LNCaP clone FGC (cell line): ENCODE measurements at regions not wholly inside any gene's neighbourhood (a gene's known extent, or its start where the extent isn't known, plus 50 kb on each side); places are given as distances from the start of the nearest gene placed in this dataset.
A peak's percentile ranks its signal among the peaks of the same experiment; 100 is the strongest.

Source experiments
- DNase-seq: peaks from one replicate; pipeline ENCODE4 v3.0.0-alpha.2; 2011; ENCODE audit warnings: low read depth
- H3K4me3 ChIP-seq: 2 replicates; pipeline ENCODE4 v1.5.1; 2011; ENCODE audit warnings: mild to moderate bottlenecking, low read depth, low read length, control low read depth
- TF ChIP-seq, protein P1 (sequence below): IDR thresholded peaks from 2 replicates; pipeline ENCODE4 v1.5.1; 2012; ENCODE audit warnings: mild to moderate bottlenecking; ENCODE audit not compliant: control insufficient read depth, insufficient read depth; ENCODE audit errors: extremely low read depth

DNA sequence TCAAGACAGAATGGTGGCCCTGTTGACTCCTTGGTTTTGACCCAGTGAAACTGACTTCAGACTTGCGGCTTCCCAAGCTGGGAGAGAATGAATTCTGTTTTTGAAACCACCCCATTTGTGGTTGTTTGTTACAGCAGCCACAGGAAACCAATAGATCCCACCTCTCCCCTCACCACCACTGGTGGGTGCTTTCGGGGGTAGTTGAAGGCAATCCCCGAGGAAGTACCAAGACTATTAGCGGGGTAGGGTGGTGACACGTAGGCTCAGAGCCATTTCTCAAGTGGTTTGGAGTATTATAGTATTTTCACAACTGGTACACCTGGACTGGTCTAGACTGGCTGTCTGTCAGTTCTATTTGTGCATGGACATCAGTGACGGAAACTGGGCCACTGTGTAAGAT lies 189.1 kb upstream of the RBPJ start:
- TF ChIP-seq, protein P1, sequence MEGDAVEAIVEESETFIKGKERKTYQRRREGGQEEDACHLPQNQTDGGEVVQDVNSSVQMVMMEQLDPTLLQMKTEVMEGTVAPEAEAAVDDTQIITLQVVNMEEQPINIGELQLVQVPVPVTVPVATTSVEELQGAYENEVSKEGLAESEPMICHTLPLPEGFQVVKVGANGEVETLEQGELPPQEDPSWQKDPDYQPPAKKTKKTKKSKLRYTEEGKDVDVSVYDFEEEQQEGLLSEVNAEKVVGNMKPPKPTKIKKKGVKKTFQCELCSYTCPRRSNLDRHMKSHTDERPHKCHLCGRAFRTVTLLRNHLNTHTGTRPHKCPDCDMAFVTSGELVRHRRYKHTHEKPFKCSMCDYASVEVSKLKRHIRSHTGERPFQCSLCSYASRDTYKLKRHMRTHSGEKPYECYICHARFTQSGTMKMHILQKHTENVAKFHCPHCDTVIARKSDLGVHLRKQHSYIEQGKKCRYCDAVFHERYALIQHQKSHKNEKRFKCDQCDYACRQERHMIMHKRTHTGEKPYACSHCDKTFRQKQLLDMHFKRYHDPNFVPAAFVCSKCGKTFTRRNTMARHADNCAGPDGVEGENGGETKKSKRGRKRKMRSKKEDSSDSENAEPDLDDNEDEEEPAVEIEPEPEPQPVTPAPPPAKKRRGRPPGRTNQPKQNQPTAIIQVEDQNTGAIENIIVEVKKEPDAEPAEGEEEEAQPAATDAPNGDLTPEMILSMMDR = no peak
- DNase-seq = no peak
- no peak overlapping the region for H3K4me3 ChIP-seq

DNA sequence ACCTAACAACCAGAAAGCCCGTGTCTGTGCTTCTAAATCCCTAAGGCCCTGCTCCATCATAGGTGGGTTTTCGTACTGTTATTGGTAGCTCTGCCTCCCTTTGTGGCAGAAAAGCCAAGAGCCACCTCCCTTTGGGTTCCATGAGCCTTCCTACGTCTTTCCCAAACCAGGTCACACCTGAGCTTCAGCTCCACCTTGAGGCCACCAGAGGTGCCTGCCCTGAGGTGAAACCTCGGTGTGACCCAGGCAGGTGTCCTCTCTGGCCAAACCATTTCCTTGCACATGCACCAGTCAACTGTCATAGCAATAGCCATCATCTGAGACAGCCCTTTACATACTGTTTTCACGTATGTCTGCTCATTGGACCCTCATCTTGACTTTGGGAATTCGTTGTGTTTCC lies 188.0 kb upstream of the RBPJ start:
- no peak for DNase-seq
- no peak overlapping the region for H3K4me3 ChIP-seq
- TF ChIP-seq, protein P1 = peak; percentile 37; the same call in 1 of the 2 replicates

DNA sequence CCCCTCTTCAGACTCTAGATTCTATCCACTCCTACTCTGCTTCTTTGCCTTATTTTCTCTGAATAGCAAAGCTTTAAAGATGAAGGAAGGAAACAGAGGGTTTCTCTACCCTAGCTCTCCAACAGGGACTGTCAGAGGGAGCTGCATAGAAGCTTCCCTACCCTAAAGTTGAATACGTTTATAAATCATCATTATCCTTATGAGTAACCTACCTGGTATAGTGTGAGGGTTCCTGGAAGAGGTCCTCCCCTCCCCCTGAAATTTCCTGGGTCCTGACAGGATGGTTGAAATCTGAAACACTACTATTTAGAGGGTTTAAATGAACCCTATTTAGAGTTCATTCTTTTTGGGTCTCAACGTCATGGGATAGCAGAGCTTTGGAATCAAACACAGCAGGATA lies 187.0 kb upstream of the RBPJ start:
- DNase-seq = no peak
- TF ChIP-seq, protein P1 = no peak
- no peak overlapping the region for H3K4me3 ChIP-seq

DNA sequence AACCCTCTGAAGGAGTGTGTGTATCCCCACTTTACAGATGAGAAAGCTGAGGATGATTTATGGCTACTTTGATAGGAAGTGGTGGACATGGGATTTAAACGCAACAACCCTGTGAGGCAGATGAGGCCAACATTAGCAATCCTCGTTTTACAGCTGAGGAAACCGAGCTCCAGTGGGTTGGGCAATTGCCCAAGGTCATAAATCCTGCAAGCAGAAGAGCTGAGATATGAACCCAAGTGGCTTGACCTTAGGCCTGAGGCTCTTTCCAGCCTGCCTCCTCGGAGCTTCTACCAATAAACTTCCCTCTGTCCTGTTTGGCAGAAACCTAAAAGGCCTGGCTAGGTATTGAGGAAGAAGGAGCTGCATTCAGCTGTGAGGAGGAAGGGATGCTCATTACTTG lies 185.5 kb upstream of the RBPJ start:
- no peak overlapping the region for H3K4me3 ChIP-seq
- no peak for DNase-seq
- TF ChIP-seq, protein P1 = no peak

- DNase-seq = no peak
- TF ChIP-seq, protein P1 = no peak
- H3K4me3 ChIP-seq = no peak overlapping the region
These were observed 184.2 kb upstream of the RBPJ start for GRCh38 chr4:26136615-26137014.

DNA sequence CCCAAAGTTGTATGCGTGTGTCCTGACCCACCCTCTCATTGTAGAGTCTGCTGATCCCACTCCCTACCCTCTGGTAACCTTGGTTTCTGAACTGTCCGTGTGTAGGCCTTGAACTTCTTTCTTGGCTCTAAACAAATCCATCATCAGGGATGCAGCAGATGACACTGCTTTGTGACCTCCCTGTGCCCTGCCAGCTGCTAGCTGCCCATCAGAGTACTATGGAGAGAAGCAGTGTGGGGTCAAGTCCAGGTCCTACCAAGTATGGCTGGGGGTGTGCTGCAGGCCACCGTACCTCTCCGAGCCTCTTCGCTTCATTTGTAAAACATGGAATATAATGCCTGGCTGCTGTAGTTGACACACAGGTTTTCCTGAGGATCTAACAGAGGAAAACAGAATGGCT lies 183.5 kb upstream of the RBPJ start:
- no peak for DNase-seq
- no peak overlapping the region for H3K4me3 ChIP-seq
- TF ChIP-seq, protein P1 = no peak

GRCh38 chr4:26139310-26139924 lies 181.4 kb upstream of the RBPJ start:
- H3K4me3 ChIP-seq = no peak overlapping the region
- no peak for DNase-seq
- TF ChIP-seq, protein P1 = no peak
